Neural progenitor cell (in vitro differentiated cells): ENCODE measurements at regions not wholly inside any gene's neighbourhood (a gene's known extent, or its start where the extent isn't known, plus 50 kb on each side); places are given as distances from the start of the nearest gene placed in this dataset.
"Not testable (repeated sequence)": the region's sequence is repeated elsewhere in the genome, so short reads cannot be mapped to it uniquely, and the experiment has no call there.

ENCODE experiments used
- DNase-seq: peaks from one replicate; pipeline ENCODE4 v3.0.0-alpha.2; 2016; ENCODE audit warnings: low spot score
- H2AFZ ChIP-seq: fragments of 200-600 bp; sonication (generic); replicated peaks from 2 replicates; pipeline ENCODE4 v1.6.1; 2016; ENCODE audit warnings: antibody characterized with exemption
- H3F3A ChIP-seq: fragments of 200-600 bp; sonication (generic); 2 replicates; pipeline ENCODE4 v1.6.1; 2016; ENCODE audit warnings: antibody characterized with exemption, low read depth
- H3K27ac ChIP-seq: fragments of 200-600 bp; sonication (generic); 2 replicates; pipeline ENCODE4 v1.5.1; 2016; ENCODE audit warnings: mild to moderate bottlenecking
- H3K27me3 ChIP-seq: fragments of 200-600 bp; sonication (generic); 2 replicates; pipeline ENCODE4 v1.6.1; 2016; ENCODE audit warnings: mild to moderate bottlenecking, moderate library complexity
- H3K36me3 ChIP-seq: fragments of 200-600 bp; sonication (generic); 2 replicates; pipeline ENCODE4 v1.5.1; 2016
- H3K4me1 ChIP-seq: fragments of 200-600 bp; sonication (generic); 2 replicates; pipeline ENCODE4 v1.6.1; 2016; ENCODE audit warnings: mixed run types
- H3K4me2 ChIP-seq: fragments of 200-600 bp; sonication (generic); 2 replicates; pipeline ENCODE4 v1.6.1; 2016
- H3K4me3 ChIP-seq: fragments of 200-600 bp; sonication (generic); 2 replicates; pipeline ENCODE4 v1.5.1; 2016
- H3K79me2 ChIP-seq: fragments of 200-600 bp; sonication (generic); 2 replicates; pipeline ENCODE4 v1.6.1; 2016; ENCODE audit warnings: low read depth
- H3K9ac ChIP-seq: fragments of 200-600 bp; sonication (generic); 2 replicates; pipeline ENCODE4 v1.6.1; 2016
- H3K9me3 ChIP-seq: fragments of 200-600 bp; sonication (generic); 2 replicates; pipeline ENCODE4 v1.5.1; 2016; ENCODE audit warnings: low read depth
- H4K20me1 ChIP-seq: fragments of 200-600 bp; sonication (generic); 2 replicates; pipeline ENCODE4 v1.6.1; 2016; ENCODE audit warnings: low read depth
- H3K27ac Mint-ChIP-seq: 3 replicates; pipeline ENCODE4 v1.8.0; 2021; ENCODE audit warnings: mixed read lengths
- H3K27me3 Mint-ChIP-seq: 2 replicates; pipeline ENCODE4 v1.8.0; 2022; ENCODE audit warnings: low read depth, mild to moderate bottlenecking, inconsistent platforms, moderate library complexity, mixed read lengths; ENCODE audit not compliant: insufficient read depth
- H3K36me3 Mint-ChIP-seq: 3 replicates; pipeline ENCODE4 v1.8.0; 2021; ENCODE audit warnings: mixed read lengths
- H3K4me1 Mint-ChIP-seq: 3 replicates; pipeline ENCODE4 v1.8.0; 2021; ENCODE audit warnings: mixed read lengths
- H3K4me3 Mint-ChIP-seq: 3 replicates; pipeline ENCODE4 v1.8.0; 2021; ENCODE audit warnings: mild to moderate bottlenecking, moderate library complexity, mixed read lengths
- H3K9me3 Mint-ChIP-seq: 3 replicates; pipeline ENCODE4 v1.8.0; 2020; ENCODE audit warnings: mixed read lengths
- CTCF ChIP-seq: fragments of 200-600 bp; sonication (generic); IDR thresholded peaks from 2 replicates; pipeline ENCODE4 v1.5.1; 2017; ENCODE audit warnings: antibody characterized with exemption, mild to moderate bottlenecking
- EZH2 ChIP-seq: fragments of 200-600 bp; sonication (generic); IDR thresholded peaks from 2 replicates; pipeline ENCODE4 v1.6.1; 2017; ENCODE audit warnings: antibody characterized with exemption, mild to moderate bottlenecking, moderate library complexity
- EZH2phosphoT487 ChIP-seq: fragments of 200-600 bp; sonication (generic); IDR thresholded peaks from 2 replicates; pipeline ENCODE4 v1.6.1; 2017; ENCODE audit warnings: antibody characterized with exemption

GRCh38 chr7:140261522-140261921 lies 84.7 kb upstream of the KDM7A start:
- Histone ChIP-seq H2AFZ (no peak overlapping the region), H3K9me3 (peaks cover under 1% of the 10 kb centered on the region), H3K27me3 (no peaks in the 10 kb centered on the region), H3K4me2 (no peak overlapping the region), H4K20me1 (no peaks in the 10 kb centered on the region), H3K79me2 (no peaks in the 10 kb centered on the region), H3K36me3 (no peaks in the 10 kb centered on the region), H3K27ac (no peak overlapping the region), H3K4me3 (no peak overlapping the region), H3F3A (no peaks in the 10 kb centered on the region), H3K9ac (no peak overlapping the region), H3K4me1 (no peaks in the 10 kb centered on the region)
- Mint-ChIP-seq H3K36me3 (no peaks in the 10 kb centered on the region), H3K4me3 (no peak overlapping the region), H3K4me1 (peaks cover 6% of the 10 kb centered on the region), H3K9me3 (peaks cover 10% of the 10 kb centered on the region), H3K27ac (peak overlapping the region; percentile 76), H3K27me3 (peaks cover 5% of the 10 kb centered on the region)
- no peak for DNase-seq
- no peak for TF ChIP-seq CTCF
- TF ChIP-seq EZH2: no peak
- TF ChIP-seq EZH2phosphoT487: no peak

- Histone ChIP-seq H3K4me2 (no peak overlapping the region), H3K27ac (no peak overlapping the region), H3K4me1 (no peaks in the 10 kb centered on the region), H3K9ac (no peak overlapping the region), H3K36me3 (no peaks in the 10 kb centered on the region), H3K27me3 (no peaks in the 10 kb centered on the region), H4K20me1 (no peaks in the 10 kb centered on the region), H3F3A (no peaks in the 10 kb centered on the region), H2AFZ (no peak overlapping the region), H3K79me2 (no peaks in the 10 kb centered on the region), H3K4me3 (no peak overlapping the region), H3K9me3 (peaks cover 3% of the 10 kb centered on the region)
- H3K9me3 Mint-ChIP-seq: peaks cover 10% of the 10 kb centered on the region
- peaks cover 6% of the 10 kb centered on the region for H3K4me1 Mint-ChIP-seq
- H3K27me3 Mint-ChIP-seq: peaks cover 5% of the 10 kb centered on the region
- DNase-seq: no peak
- no peaks in the 10 kb centered on the region for H3K36me3 Mint-ChIP-seq
- H3K4me3 Mint-ChIP-seq: no peak overlapping the region
- H3K27ac Mint-ChIP-seq: no peak overlapping the region
- TF ChIP-seq CTCF (no peak), EZH2phosphoT487 (no peak), EZH2 (no peak)
Observed at GRCh38 chr7:140261105-140261486, 84.3 kb upstream of the KDM7A start.

GRCh38 chr7:140260352-140261104 lies 83.7 kb upstream of the KDM7A start:
- Histone ChIP-seq H3K4me3 (no peak overlapping the region), H3K36me3 (no peaks in the 10 kb centered on the region), H3K4me1 (no peaks in the 10 kb centered on the region), H3K79me2 (no peaks in the 10 kb centered on the region), H4K20me1 (no peaks in the 10 kb centered on the region), H3K27me3 (no peaks in the 10 kb centered on the region), H3K9me3 (peaks cover 3% of the 10 kb centered on the region), H2AFZ (no peak overlapping the region), H3K27ac (no peak overlapping the region), H3F3A (no peaks in the 10 kb centered on the region), H3K9ac (no peak overlapping the region), H3K4me2 (no peak overlapping the region)
- no peak for DNase-seq
- H3K27me3 Mint-ChIP-seq: peaks cover 5% of the 10 kb centered on the region
- H3K4me3 Mint-ChIP-seq: no peak overlapping the region
- peaks cover 10% of the 10 kb centered on the region for H3K9me3 Mint-ChIP-seq
- TF ChIP-seq CTCF (no peak), EZH2 (no peak), EZH2phosphoT487 (no peak)
- H3K27ac Mint-ChIP-seq: peak overlapping the region; percentile 87
- H3K36me3 Mint-ChIP-seq: no peaks in the 10 kb centered on the region
- peaks cover 6% of the 10 kb centered on the region for H3K4me1 Mint-ChIP-seq

GRCh38 chr7:140257278-140257677 lies 80.5 kb upstream of the KDM7A start:
- H3K36me3 Mint-ChIP-seq, H3K9ac ChIP-seq, H3K9me3 Mint-ChIP-seq, H2AFZ ChIP-seq, H3K27me3 Mint-ChIP-seq, H3K4me3 ChIP-seq, H3K27me3 ChIP-seq, DNase-seq, H3K4me1 Mint-ChIP-seq, H3K36me3 ChIP-seq, H3K79me2 ChIP-seq, H3F3A ChIP-seq, H3K27ac ChIP-seq, H4K20me1 ChIP-seq, H3K27ac Mint-ChIP-seq, H3K4me3 Mint-ChIP-seq, H3K4me2 ChIP-seq, H3K4me1 ChIP-seq, H3K9me3 ChIP-seq: not testable (repeated sequence)

- not testable (repeated sequence) for H3K27ac Mint-ChIP-seq, H3K4me1 ChIP-seq, H3K4me2 ChIP-seq, H2AFZ ChIP-seq, H3K4me1 Mint-ChIP-seq, H3K9me3 ChIP-seq, H3K36me3 ChIP-seq, H3F3A ChIP-seq, H4K20me1 ChIP-seq, H3K9me3 Mint-ChIP-seq, H3K4me3 ChIP-seq, H3K79me2 ChIP-seq, H3K27me3 Mint-ChIP-seq, H3K27me3 ChIP-seq, H3K36me3 Mint-ChIP-seq, DNase-seq, H3K4me3 Mint-ChIP-seq, H3K27ac ChIP-seq, H3K9ac ChIP-seq
Observed at GRCh38 chr7:140254976-140255375, 78.2 kb upstream of the KDM7A start.
